Inflammatory macrophage (primary cell): ENCODE measurements at regions not wholly inside any gene's neighbourhood (a gene's known extent, or its start where the extent isn't known, plus 50 kb on each side); places are given as distances from the start of the nearest gene placed in this dataset.
"Not testable (repeated sequence)": the region's sequence is repeated elsewhere in the genome, so short reads cannot be mapped to it uniquely, and the experiment has no call there.

Source experiments
- DNase-seq, 2 donors: peaks; one replicate each; pipeline ENCODE4 v3.0.0-alpha.2; 2020 to 2022

GRCh38 chr6:140284871-140285270, 910.4 kb upstream of the CITED2 start:
- DNase-seq, result no peak

GRCh38 chr6:140283197-140283596, 908.7 kb upstream of the CITED2 start:
- DNase-seq, result no peak

GRCh38 chr6:140281767-140282166, 907.3 kb upstream of the CITED2 start:
- no peak for DNase-seq

GRCh38 chr6:140281236-140281635, 906.8 kb upstream of the CITED2 start:
- DNase-seq, result no peak

GRCh38 chr6:140276719-140277118, 902.3 kb upstream of the CITED2 start:
- no peak for DNase-seq

GRCh38 chr6:140276133-140276532, 901.7 kb upstream of the CITED2 start:
- no peak for DNase-seq

- no peak for DNase-seq
These were observed 901.3 kb upstream of the CITED2 start for GRCh38 chr6:140275725-140276124.

GRCh38 chr6:140274548-140274947, 900.1 kb upstream of the CITED2 start:
- DNase-seq, result no peak

GRCh38 chr6:140271759-140272377, 897.4 kb upstream of the CITED2 start:
- peak in 1 of 2 donors; percentile 20 for DNase-seq

- peak in 1 of 2 donors; percentile 29 for DNase-seq
These were observed 895.2 kb upstream of the CITED2 start for GRCh38 chr6:140269591-140270165.

- DNase-seq, result no peak
These were observed 890.0 kb upstream of the CITED2 start for GRCh38 chr6:140264431-140264830.

GRCh38 chr6:140258302-140258701, 883.9 kb upstream of the CITED2 start:
- not testable (repeated sequence) for DNase-seq

GRCh38 chr6:140256248-140256647, 881.8 kb upstream of the CITED2 start:
- no peak for DNase-seq

GRCh38 chr6:140253096-140253495, 878.6 kb upstream of the CITED2 start:
- DNase-seq, result no peak

- no peak for DNase-seq
These were observed 877.7 kb upstream of the CITED2 start for GRCh38 chr6:140252099-140252498.

GRCh38 chr6:140245296-140246040, 871.0 kb upstream of the CITED2 start:
- no peak for DNase-seq

- DNase-seq, result no peak
These were observed 862.8 kb upstream of the CITED2 start for GRCh38 chr6:140237251-140237650.

- DNase-seq, result no peak
These were observed 862.3 kb upstream of the CITED2 start for GRCh38 chr6:140236732-140237131.

- DNase-seq, result no peak
These were observed 855.8 kb upstream of the CITED2 start for GRCh38 chr6:140230282-140230681.

- DNase-seq, result no peak
These were observed 854.0 kb upstream of the CITED2 start for GRCh38 chr6:140228491-140228890.

- no peak for DNase-seq
These were observed 852.2 kb upstream of the CITED2 start for GRCh38 chr6:140226637-140227036.

GRCh38 chr6:140225701-140226436, 851.4 kb upstream of the CITED2 start:
- no peak for DNase-seq

GRCh38 chr6:140217283-140217682, 842.8 kb upstream of the CITED2 start:
- no peak for DNase-seq
